Activated naive CD8-positive, alpha-beta T cell treated with anti-CD3 and anti-CD28 coated beads, Interleukin-2, amount 50 U/mL, for 24 hours (primary cell): ENCODE measurements at regions not wholly inside any gene's neighbourhood (a gene's known extent, or its start where the extent isn't known, plus 50 kb on each side); places are given as distances from the start of the nearest gene placed in this dataset.

Source experiments
- ATAC-seq: fragments of 150-1000 bp; cut with Tn5 transposase; one replicate; pipeline ENCODE4 v1.10.0; 2021
- DNase-seq: peaks from one replicate; pipeline ENCODE4 v3.0.0; 2021
- H3K27ac Mint-ChIP-seq: one replicate; pipeline ENCODE4 v1.8.0; 2021; ENCODE audit warnings: mild to moderate bottlenecking, mixed read lengths
- H3K27me3 Mint-ChIP-seq: one replicate; pipeline ENCODE4 v1.8.0; 2021; ENCODE audit warnings: mixed read lengths
- H3K36me3 Mint-ChIP-seq: one replicate; pipeline ENCODE4 v1.8.0; 2021; ENCODE audit warnings: low read depth, mixed read lengths
- H3K4me1 Mint-ChIP-seq: one replicate; pipeline ENCODE4 v1.8.0; 2021; ENCODE audit warnings: mixed read lengths
- H3K4me3 Mint-ChIP-seq: one replicate; pipeline ENCODE4 v1.8.0; 2021; ENCODE audit warnings: mild to moderate bottlenecking, moderate library complexity, mixed read lengths
- H3K9me3 Mint-ChIP-seq: one replicate; pipeline ENCODE4 v1.8.0; 2021; ENCODE audit warnings: mixed read lengths

GRCh38 chr2:142786918-142787702, 90.4 kb upstream of the KYNU start:
- H3K27me3 Mint-ChIP-seq: no peaks in the 10 kb centered on the region
- no peaks in the 10 kb centered on the region for H3K36me3 Mint-ChIP-seq

GRCh38 chr2:142782942-142783443, 94.5 kb upstream of the KYNU start:
- Mint-ChIP-seq H3K9me3 (no peaks in the 10 kb centered on the region), H3K27me3 (no peaks in the 10 kb centered on the region), H3K4me1 (no peaks in the 10 kb centered on the region), H3K36me3 (no peaks in the 10 kb centered on the region), H3K27ac (no peak overlapping the region), H3K4me3 (no peak overlapping the region)
- ATAC-seq: no peak
- no peak for DNase-seq

More at GRCh38 chr2:142786918-142787702, 90.4 kb upstream of the KYNU start:
- Mint-ChIP-seq H3K4me3 (no peak overlapping the region), H3K4me1 (no peaks in the 10 kb centered on the region), H3K9me3 (no peaks in the 10 kb centered on the region), H3K27ac (no peak overlapping the region)
- DNase-seq (no peak), ATAC-seq (no peak)

- no peak overlapping the region for H3K4me3 Mint-ChIP-seq
Observed at GRCh38 chr2:142781146-142781545, 96.3 kb upstream of the KYNU start.

GRCh38 chr2:142778289-142778688, 99.2 kb upstream of the KYNU start:
- Mint-ChIP-seq H3K9me3 (peaks cover 3% of the 10 kb centered on the region), H3K4me3 (no peak overlapping the region), H3K27me3 (no peaks in the 10 kb centered on the region), H3K4me1 (no peaks in the 10 kb centered on the region), H3K27ac (no peak overlapping the region), H3K36me3 (no peaks in the 10 kb centered on the region)
- DNase-seq: no peak
- no peak for ATAC-seq

More at GRCh38 chr2:142781146-142781545, 96.3 kb upstream of the KYNU start:
- DNase-seq: no peak
- no peak for ATAC-seq
- H3K27me3 Mint-ChIP-seq: no peaks in the 10 kb centered on the region
- H3K27ac Mint-ChIP-seq: no peak overlapping the region
- H3K9me3 Mint-ChIP-seq: peaks cover 3% of the 10 kb centered on the region
- H3K4me1 Mint-ChIP-seq: no peaks in the 10 kb centered on the region
- H3K36me3 Mint-ChIP-seq: no peaks in the 10 kb centered on the region

GRCh38 chr2:142777742-142778141, 99.7 kb upstream of the KYNU start:
- ATAC-seq (no peak), DNase-seq (no peak)
- H3K36me3 Mint-ChIP-seq: no peaks in the 10 kb centered on the region
- H3K4me1 Mint-ChIP-seq: no peaks in the 10 kb centered on the region
- no peak overlapping the region for H3K4me3 Mint-ChIP-seq
- peaks cover 3% of the 10 kb centered on the region for H3K9me3 Mint-ChIP-seq
- H3K27ac Mint-ChIP-seq: no peak overlapping the region
- no peaks in the 10 kb centered on the region for H3K27me3 Mint-ChIP-seq

- Mint-ChIP-seq H3K36me3 (no peaks in the 10 kb centered on the region), H3K27ac (no peak overlapping the region), H3K27me3 (no peaks in the 10 kb centered on the region), H3K4me1 (no peaks in the 10 kb centered on the region), H3K4me3 (no peak overlapping the region), H3K9me3 (peaks cover 24% of the 10 kb centered on the region)
- DNase-seq (no peak), ATAC-seq (no peak)
Observed at GRCh38 chr2:142769761-142770160, 107.7 kb upstream of the KYNU start.

GRCh38 chr2:142767847-142768246, 109.6 kb upstream of the KYNU start:
- peaks cover 29% of the 10 kb centered on the region for H3K9me3 Mint-ChIP-seq

GRCh38 chr2:142758973-142759372, 118.5 kb upstream of the KYNU start:
- H3K36me3 Mint-ChIP-seq: no peaks in the 10 kb centered on the region
- H3K4me3 Mint-ChIP-seq: no peak overlapping the region
- no peak for ATAC-seq

More at GRCh38 chr2:142767847-142768246, 109.6 kb upstream of the KYNU start:
- H3K27ac Mint-ChIP-seq: no peak overlapping the region
- H3K36me3 Mint-ChIP-seq: no peaks in the 10 kb centered on the region
- no peak overlapping the region for H3K4me3 Mint-ChIP-seq
- H3K27me3 Mint-ChIP-seq: no peaks in the 10 kb centered on the region
- no peak for DNase-seq
- ATAC-seq: no peak
- no peaks in the 10 kb centered on the region for H3K4me1 Mint-ChIP-seq

GRCh38 chr2:142757111-142757510, 120.4 kb upstream of the KYNU start:
- ATAC-seq (no peak), DNase-seq (no peak)
- Mint-ChIP-seq H3K36me3 (no peaks in the 10 kb centered on the region), H3K4me3 (no peak overlapping the region), H3K27ac (no peak overlapping the region), H3K9me3 (no peaks in the 10 kb centered on the region), H3K4me1 (no peaks in the 10 kb centered on the region), H3K27me3 (no peaks in the 10 kb centered on the region)

More at GRCh38 chr2:142758973-142759372, 118.5 kb upstream of the KYNU start:
- Mint-ChIP-seq H3K27me3 (no peaks in the 10 kb centered on the region), H3K27ac (no peak overlapping the region), H3K9me3 (peaks cover 4% of the 10 kb centered on the region), H3K4me1 (no peaks in the 10 kb centered on the region)
- no peak for DNase-seq

- H3K27ac Mint-ChIP-seq: no peak overlapping the region
- no peaks in the 10 kb centered on the region for H3K9me3 Mint-ChIP-seq
- H3K4me1 Mint-ChIP-seq: no peaks in the 10 kb centered on the region
- no peak for ATAC-seq
- H3K4me3 Mint-ChIP-seq: no peak overlapping the region
- no peaks in the 10 kb centered on the region for H3K27me3 Mint-ChIP-seq
- no peaks in the 10 kb centered on the region for H3K36me3 Mint-ChIP-seq
- DNase-seq: no peak
Observed at GRCh38 chr2:142756430-142756829, 121.0 kb upstream of the KYNU start.

- no peak overlapping the region for H3K27ac Mint-ChIP-seq
- H3K27me3 Mint-ChIP-seq: no peaks in the 10 kb centered on the region
- H3K9me3 Mint-ChIP-seq: no peaks in the 10 kb centered on the region
- no peaks in the 10 kb centered on the region for H3K36me3 Mint-ChIP-seq
- H3K4me3 Mint-ChIP-seq: no peak overlapping the region
- H3K4me1 Mint-ChIP-seq: no peaks in the 10 kb centered on the region
- no peak for ATAC-seq
- no peak for DNase-seq
Observed at GRCh38 chr2:142755191-142755590, 122.3 kb upstream of the KYNU start.

- no peaks in the 10 kb centered on the region for H3K36me3 Mint-ChIP-seq
- no peaks in the 10 kb centered on the region for H3K4me1 Mint-ChIP-seq
- H3K27ac Mint-ChIP-seq: no peak overlapping the region
- no peaks in the 10 kb centered on the region for H3K27me3 Mint-ChIP-seq
- no peak overlapping the region for H3K4me3 Mint-ChIP-seq
- H3K9me3 Mint-ChIP-seq: no peaks in the 10 kb centered on the region
- ATAC-seq (no peak), DNase-seq (no peak)
Observed at GRCh38 chr2:142754182-142754581, 123.3 kb upstream of the KYNU start.

- no peaks in the 10 kb centered on the region for H3K27me3 Mint-ChIP-seq
- H3K4me1 Mint-ChIP-seq: no peaks in the 10 kb centered on the region
- H3K9me3 Mint-ChIP-seq: peaks cover 4% of the 10 kb centered on the region
- ATAC-seq (no peak), DNase-seq (no peak)
- no peak overlapping the region for H3K4me3 Mint-ChIP-seq
- no peaks in the 10 kb centered on the region for H3K36me3 Mint-ChIP-seq
- H3K27ac Mint-ChIP-seq: no peak overlapping the region
Observed at GRCh38 chr2:142750858-142751257, 126.6 kb upstream of the KYNU start.

GRCh38 chr2:142748559-142749099, 128.8 kb upstream of the KYNU start:
- no peak overlapping the region for H3K4me3 Mint-ChIP-seq
- DNase-seq (no peak), ATAC-seq (no peak)
- no peaks in the 10 kb centered on the region for H3K27me3 Mint-ChIP-seq
- H3K4me1 Mint-ChIP-seq: no peaks in the 10 kb centered on the region
- no peaks in the 10 kb centered on the region for H3K36me3 Mint-ChIP-seq
- no peak overlapping the region for H3K27ac Mint-ChIP-seq
- H3K9me3 Mint-ChIP-seq: peaks cover 4% of the 10 kb centered on the region

- Mint-ChIP-seq H3K36me3 (no peaks in the 10 kb centered on the region), H3K27ac (no peak overlapping the region), H3K27me3 (no peaks in the 10 kb centered on the region), H3K4me3 (no peak overlapping the region), H3K9me3 (peaks cover 4% of the 10 kb centered on the region), H3K4me1 (no peaks in the 10 kb centered on the region)
- no peak for ATAC-seq
- no peak for DNase-seq
Observed at GRCh38 chr2:142745691-142746090, 131.8 kb upstream of the KYNU start.
